ENCODE measurements at regions not wholly inside any gene's neighbourhood (a gene's known extent, or its start where the extent isn't known, plus 50 kb on each side); places are given as distances from the start of the nearest gene placed in this dataset.

- Histone ChIP-seq H3K4me1 (no peaks in the 10 kb centered on the region), H3K27ac (no peak overlapping the region), H3K9me3 (no peaks in the 10 kb centered on the region), H3K36me3 (replicated peaks in 1 of 2; ENCODE audit: insufficient read depth in 1 of 2, low read depth in 2 of 2) (no peaks in the 10 kb centered on the region), H3K27me3 (no peaks in the 10 kb centered on the region), H3K4me3 (no peak overlapping the region)
- no peak for ATAC-seq
- intact Hi-C loops (cut with DNase I), result no loop called here
- TF ChIP-seq POLR2A (IDR thresholded peaks at IDR 0.05), result no peak
- TF ChIP-seq CTCF (IDR thresholded peaks at IDR 0.05), result no peak
- DNase-seq, result no peak
- 64 to 67% methylated on average over 3 of the region's 3 CpGs for WGBS, 2 donors
Measured at GRCh38 chr2:211228559-211228958, 672.2 kb downstream of the CPS1 start.

- H3K4me3 ChIP-seq, result no peak overlapping the region
- ATAC-seq (no peak), DNase-seq (no peak)
- H3K27ac ChIP-seq, result no peak overlapping the region
- no peaks in the 10 kb centered on the region for H3K4me1 ChIP-seq
- intact Hi-C loops (cut with DNase I), result no loop called here
- TF ChIP-seq POLR2A (IDR thresholded peaks at IDR 0.05) (no peak), CTCF (IDR thresholded peaks at IDR 0.05) (no peak)
- 55 to 62% methylated on average over 4 of the region's 4 CpGs for WGBS, 2 donors
- H3K36me3 ChIP-seq (replicated peaks in 1 of 2; ENCODE audit: insufficient read depth in 1 of 2, low read depth in 2 of 2), result no peaks in the 10 kb centered on the region
- no peaks in the 10 kb centered on the region for H3K9me3 ChIP-seq
- H3K27me3 ChIP-seq, result no peaks in the 10 kb centered on the region
Measured at GRCh38 chr2:211237586-211238275, 681.3 kb downstream of the CPS1 start.

GRCh38 chr2:211241891-211242290 lies 685.5 kb downstream of the CPS1 start:
- H3K9me3 ChIP-seq, result no peaks in the 10 kb centered on the region
- H3K27me3 ChIP-seq, result no peaks in the 10 kb centered on the region
- H3K4me1 ChIP-seq, result no peaks in the 10 kb centered on the region
- WGBS, 2 donors, result 69 to 88% methylated on average over 3 of the region's 3 CpGs
- no peaks in the 10 kb centered on the region for H3K36me3 ChIP-seq (replicated peaks in 1 of 2; ENCODE audit: insufficient read depth in 1 of 2, low read depth in 2 of 2)
- DNase-seq, result no peak
- intact Hi-C loops (cut with DNase I), result no loop called here
- no peak for ATAC-seq
- H3K4me3 ChIP-seq, result no peak overlapping the region
- no peak overlapping the region for H3K27ac ChIP-seq
- no peak for TF ChIP-seq CTCF (IDR thresholded peaks at IDR 0.05)
- no peak for TF ChIP-seq POLR2A (IDR thresholded peaks at IDR 0.05)

GRCh38 chr2:211247751-211248150 lies 691.4 kb downstream of the CPS1 start:
- ATAC-seq (no peak), DNase-seq (no peak)
- Histone ChIP-seq H3K27ac (no peak overlapping the region), H3K9me3 (no peaks in the 10 kb centered on the region), H3K27me3 (no peaks in the 10 kb centered on the region), H3K4me3 (no peak overlapping the region), H3K36me3 (replicated peaks in 1 of 2; ENCODE audit: insufficient read depth in 1 of 2, low read depth in 2 of 2) (no peaks in the 10 kb centered on the region), H3K4me1 (no peaks in the 10 kb centered on the region)
- 41 to 48% methylated on average over 1 of the region's 1 CpG for WGBS, 2 donors
- intact Hi-C loops (cut with DNase I), result no loop called here
- no peak for TF ChIP-seq CTCF (IDR thresholded peaks at IDR 0.05)
- TF ChIP-seq POLR2A (IDR thresholded peaks at IDR 0.05), result no peak

GRCh38 chr2:211248841-211249240 lies 692.4 kb downstream of the CPS1 start:
- no peak for DNase-seq
- no peaks in the 10 kb centered on the region for H3K4me1 ChIP-seq
- TF ChIP-seq CTCF (IDR thresholded peaks at IDR 0.05) (no peak), POLR2A (IDR thresholded peaks at IDR 0.05) (no peak)
- no peaks in the 10 kb centered on the region for H3K27me3 ChIP-seq
- WGBS, 2 donors, result 8 to 14% methylated on average over 2 of the region's 2 CpGs
- H3K9me3 ChIP-seq, result no peaks in the 10 kb centered on the region
- intact Hi-C loops (cut with DNase I), result no loop called here
- H3K4me3 ChIP-seq, result no peak overlapping the region
- ATAC-seq, result no peak
- no peak overlapping the region for H3K27ac ChIP-seq
- H3K36me3 ChIP-seq (replicated peaks in 1 of 2; ENCODE audit: insufficient read depth in 1 of 2, low read depth in 2 of 2), result no peaks in the 10 kb centered on the region

All from body of pancreas (tissue), 4 donors.